NB4 (cell line): ENCODE measurements at regions not wholly inside any gene's neighbourhood (a gene's known extent, or its start where the extent isn't known, plus 50 kb on each side); places are given as distances from the start of the nearest gene placed in this dataset.

Experiments
- DNase-seq: peaks from one replicate; pipeline ENCODE4 v3.0.0; 2010; ENCODE audit warnings: low read depth
- H3K4me3 ChIP-seq: one replicate; pipeline ENCODE4 v1.5.1; 2011; ENCODE audit warnings: mild to moderate bottlenecking, low read depth, low read length, moderate library complexity
- CTCF ChIP-seq: IDR thresholded peaks from one replicate; pipeline ENCODE4 v1.5.1; 2012; ENCODE audit warnings: low read depth, low read length
- MAX ChIP-seq: IDR thresholded peaks from 2 replicates; pipeline ENCODE4 v1.6.1; 2011; ENCODE audit warnings: low read depth, low read length
- MYC ChIP-seq: IDR thresholded peaks from 2 replicates; pipeline ENCODE4 v1.6.1; 2011; ENCODE audit warnings: low read depth, low read length
- POLR2A ChIP-seq: IDR thresholded peaks from 2 replicates; pipeline ENCODE4 v1.6.1; 2011; ENCODE audit warnings: mild to moderate bottlenecking; ENCODE audit not compliant: insufficient read length; ENCODE audit errors: extremely low read depth

- no peak overlapping the region for H3K4me3 ChIP-seq
- DNase-seq = no peak
- no peak for TF ChIP-seq CTCF
Measured at GRCh38 chr2:53067533-53067932, 700.1 kb upstream of the CHAC2 start.

GRCh38 chr2:53067056-53067455 is 700.5 kb upstream of the CHAC2 start:
- H3K4me3 ChIP-seq = no peak overlapping the region
- DNase-seq = no peak
- no peak for TF ChIP-seq CTCF
- TF ChIP-seq POLR2A = no peak
- TF ChIP-seq MYC = no peak
- no peak for TF ChIP-seq MAX

- no peak for DNase-seq
- TF ChIP-seq POLR2A (no peak), MAX (no peak)
Measured at GRCh38 chr2:53064154-53064553, 703.5 kb upstream of the CHAC2 start.

GRCh38 chr2:53058526-53058925 is 709.1 kb upstream of the CHAC2 start:
- TF ChIP-seq MAX (no peak), POLR2A (no peak)
- no peak for DNase-seq
- no peak overlapping the region for H3K4me3 ChIP-seq

More at GRCh38 chr2:53064154-53064553, 703.5 kb upstream of the CHAC2 start:
- no peak overlapping the region for H3K4me3 ChIP-seq

- no peak for TF ChIP-seq CTCF
- no peak for TF ChIP-seq MYC
- TF ChIP-seq MAX = no peak
- TF ChIP-seq POLR2A = no peak
- DNase-seq = no peak
Measured at GRCh38 chr2:53053937-53054336, 713.7 kb upstream of the CHAC2 start.

GRCh38 chr2:53051157-53051556 is 716.4 kb upstream of the CHAC2 start:
- no peak overlapping the region for H3K4me3 ChIP-seq
- no peak for TF ChIP-seq MAX
- TF ChIP-seq POLR2A = no peak
- TF ChIP-seq MYC = no peak
- TF ChIP-seq CTCF = no peak
- DNase-seq = no peak

More at GRCh38 chr2:53053937-53054336, 713.7 kb upstream of the CHAC2 start:
- H3K4me3 ChIP-seq = no peak overlapping the region

- TF ChIP-seq POLR2A (no peak), MYC (no peak), CTCF (no peak), MAX (no peak)
- no peak overlapping the region for H3K4me3 ChIP-seq
- DNase-seq = no peak
Measured at GRCh38 chr2:53040536-53041229, 726.9 kb upstream of the CHAC2 start.
